CD4-positive, alpha-beta T cell (primary cell): ENCODE measurements at regions not wholly inside any gene's neighbourhood (a gene's known extent, or its start where the extent isn't known, plus 50 kb on each side); places are given as distances from the start of the nearest gene placed in this dataset.

Experiments
- ATAC-seq: fragments of 200-7000 bp; cut with Tn5 transposase; one replicate; pipeline ENCODE4 v1.10.0; 2022; ENCODE audit warnings: mild to moderate bottlenecking; ENCODE audit not compliant: poor library complexity
- CTCF ChIA-PET: fragments of 350-600 bp; sonication (Branson Sonifier 250); formaldehyde crosslinking; loops from one replicate; lab custom pipeline; 2021; ENCODE audit warnings: antibody characterized with exemption, inconsistent platforms; lab: Charles Lee
- POLR2A ChIA-PET: fragments of 350-600 bp; sonication (Branson Sonifier 250); formaldehyde crosslinking; loops from one replicate; lab custom pipeline; 2021; ENCODE audit warnings: antibody characterized with exemption, inconsistent platforms; lab: Charles Lee
- DNase-seq, 14 experiments: peaks; one replicate each; pipeline ENCODE4 v3.0.0-alpha.2; 2013 to 2020; ENCODE audit warnings: mixed read lengths in 2 of 14
- H3K27ac ChIP-seq, 2 donors: one replicate each; pipeline versions ENCODE4 v1.5.1 to v1.7.0; 2013; ENCODE audit warnings: low read length in 2 of 2, low read depth in 1 of 2, mild to moderate bottlenecking in 1 of 2
- H3K27me3 ChIP-seq, 2 experiments: 1 replicate in 1 of 2; 2 replicates in 1 of 2; pipeline versions ENCODE4 v1.6.1 to v1.7.0; 2013; ENCODE audit warnings: low read length in 2 of 2, control low read depth in 1 of 2, mild to moderate bottlenecking in 1 of 2, moderate library complexity in 1 of 2; ENCODE audit not compliant: insufficient read depth in 2 of 2, control insufficient read depth in 1 of 2
- H3K36me3 ChIP-seq: one replicate; pipeline ENCODE4 v1.6.1; 2013; ENCODE audit warnings: low read length, control low read depth; ENCODE audit not compliant: insufficient read depth
- H3K4me1 ChIP-seq: one replicate; pipeline ENCODE4 v1.6.1; 2013; ENCODE audit warnings: low read length, control low read depth; ENCODE audit not compliant: insufficient read depth
- H3K4me3 ChIP-seq: one replicate; pipeline ENCODE4 v1.5.1; 2013; ENCODE audit warnings: mild to moderate bottlenecking, low read length, moderate library complexity
- H3K9me3 ChIP-seq, 2 experiments: 1 replicate in 1 of 2; 2 replicates in 1 of 2; pipeline versions ENCODE4 v1.6.1 to v1.7.0; 2013; ENCODE audit warnings: low read length in 2 of 2, mild to moderate bottlenecking in 2 of 2, control low read depth in 1 of 2, moderate library complexity in 1 of 2; ENCODE audit not compliant: control insufficient read depth in 1 of 2, insufficient read depth in 1 of 2
- H3K27ac Mint-ChIP-seq: one replicate; pipeline ENCODE4 v1.8.0; 2020; ENCODE audit warnings: mixed read lengths
- H3K27me3 Mint-ChIP-seq: one replicate; pipeline ENCODE4 v1.8.0; 2021; ENCODE audit warnings: mixed read lengths
- H3K36me3 Mint-ChIP-seq: one replicate; pipeline ENCODE4 v1.8.0; 2021; ENCODE audit warnings: low read depth, mixed read lengths
- H3K4me1 Mint-ChIP-seq: one replicate; pipeline ENCODE4 v1.8.0; 2021; ENCODE audit warnings: low read depth, mixed read lengths
- H3K4me3 Mint-ChIP-seq: one replicate; pipeline ENCODE4 v1.8.0; 2020; ENCODE audit warnings: mild to moderate bottlenecking, mixed read lengths
- H3K9me3 Mint-ChIP-seq: one replicate; pipeline ENCODE4 v1.8.0; 2020; ENCODE audit warnings: mixed read lengths
- CTCF ChIP-seq: fragments of 200-600 bp; IDR thresholded peaks from one replicate; pipeline ENCODE4 v1.8.0; 2022; ENCODE audit warnings: antibody characterized with exemption, mild to moderate bottlenecking
- intact Hi-C, 2 experiments: fragments of 100-400 bp; cut with DNase I in 1 of 2; cut with micrococcal nuclease in 1 of 2; formaldehyde crosslinking; loops; one replicate each; pipeline versions ENCODE4 v1.15.1 to v1.9.0; 2023 to 2025; cut with DNase I, micrococcal nuclease

GRCh38 chr16:65181071-65181561 lies 59.3 kb upstream of the CDH11 start:
- Mint-ChIP-seq H3K4me1 (no peaks in the 10 kb centered on the region), H3K27ac (no peak overlapping the region), H3K4me3 (no peak overlapping the region), H3K36me3 (no peaks in the 10 kb centered on the region), H3K27me3 (no peaks in the 10 kb centered on the region), H3K9me3 (peaks cover 8% of the 10 kb centered on the region)
- DNase-seq (no peak), ATAC-seq (no peak)
- Histone ChIP-seq H3K36me3 (no peaks in the 10 kb centered on the region), H3K4me3 (no peak overlapping the region), H3K9me3 (no peaks in the 10 kb centered on the region), H3K27me3 (no peaks in the 10 kb centered on the region), H3K27ac (no peak overlapping the region), H3K4me1 (no peaks in the 10 kb centered on the region)
- CTCF ChIA-PET, result no interaction called here
- intact Hi-C loops, result no loop called here
- TF ChIP-seq CTCF, result no peak
- POLR2A ChIA-PET, result no interaction called here

GRCh38 chr16:65178151-65178550 lies 56.3 kb upstream of the CDH11 start:
- H3K36me3 ChIP-seq, result no peaks in the 10 kb centered on the region
- ATAC-seq (no peak), DNase-seq (no peak)
- Mint-ChIP-seq H3K4me3 (no peak overlapping the region), H3K36me3 (no peaks in the 10 kb centered on the region), H3K9me3 (peaks cover 4% of the 10 kb centered on the region), H3K27ac (no peak overlapping the region), H3K4me1 (no peaks in the 10 kb centered on the region), H3K27me3 (no peaks in the 10 kb centered on the region)
- H3K9me3 ChIP-seq, result peaks cover 0 to 4% of the 10 kb centered on the region in 2 experiments
- no peak for TF ChIP-seq CTCF
- POLR2A ChIA-PET, result no interaction called here
- intact Hi-C loops, result no loop called here
- CTCF ChIA-PET, result no interaction called here
- no peaks in the 10 kb centered on the region for H3K4me1 ChIP-seq
- no peak overlapping the region for H3K27ac ChIP-seq
- H3K27me3 ChIP-seq, result no peaks in the 10 kb centered on the region
- no peak overlapping the region for H3K4me3 ChIP-seq

- ATAC-seq, result no peak
- Histone ChIP-seq H3K9me3 (peaks cover 0 to 4% of the 10 kb centered on the region in 2 experiments), H3K27me3 (no peaks in the 10 kb centered on the region), H3K4me1 (no peaks in the 10 kb centered on the region), H3K4me3 (no peak overlapping the region), H3K27ac (no peak overlapping the region), H3K36me3 (no peaks in the 10 kb centered on the region)
- H3K9me3 Mint-ChIP-seq, result peaks cover 9% of the 10 kb centered on the region
- H3K27ac Mint-ChIP-seq, result no peak overlapping the region
- ChIA-PET CTCF (no interaction called here), POLR2A (no interaction called here)
- H3K27me3 Mint-ChIP-seq, result no peaks in the 10 kb centered on the region
- H3K36me3 Mint-ChIP-seq, result no peaks in the 10 kb centered on the region
- intact Hi-C loops, result no loop called here
- no peak for TF ChIP-seq CTCF
- no peaks in the 10 kb centered on the region for H3K4me1 Mint-ChIP-seq
- no peak for DNase-seq
- H3K4me3 Mint-ChIP-seq, result no peak overlapping the region
Measured at GRCh38 chr16:65176603-65177002, 54.7 kb upstream of the CDH11 start.
